ENCODE measurements at regions not wholly inside any gene's neighbourhood (a gene's known extent, or its start where the extent isn't known, plus 50 kb on each side); places are given as distances from the start of the nearest gene placed in this dataset.

- TF ChIP-seq ZNF441 (CRISPR knock-in tag; IDR thresholded peaks at IDR 0.05; ENCODE audit: borderline replicate concordance) (no peak), ZNF17 (CRISPR knock-in tag; IDR thresholded peaks at IDR 0.05) (no peak), ZNF652 (CRISPR knock-in tag; IDR thresholded peaks at IDR 0.05; ENCODE audit: borderline replicate concordance, low read depth) (no peak), CEBPG (CRISPR knock-in tag; IDR thresholded peaks at IDR 0.05) (no peak)
Measured at GRCh38 chr13:86864376-86864775, 806.8 kb upstream of the SLITRK5 start (continued).

GRCh38 chr13:86870444-86870843 is 800.7 kb upstream of the SLITRK5 start:
- peak; percentile 60 for FAIRE-seq
- TF ChIP-seq IRF9 (CRISPR knock-in tag; IDR thresholded peaks at IDR 0.05; ENCODE audit: borderline replicate concordance) (no peak), ZNF768 (CRISPR knock-in tag; IDR thresholded peaks at IDR 0.05) (no peak), NBN (conservative IDR thresholded peaks at IDR 0.05) (no peak), STAG1 (CRISPR knock-in tag; IDR thresholded peaks at IDR 0.05) (peak; percentile 40), ZNF644 (CRISPR knock-in tag; IDR thresholded peaks at IDR 0.05; ENCODE audit: low read depth) (no peak), RCOR2 (CRISPR knock-in tag; IDR thresholded peaks at IDR 0.05) (no peak), SMC3 (IDR thresholded peaks at IDR 0.05; ENCODE audit: low read length) (peak; percentile 53), MED13 (CRISPR knock-in tag; IDR thresholded peaks at IDR 0.05) (no peak), PAF1 (CRISPR knock-in tag; IDR thresholded peaks at IDR 0.05) (no peak), PRDM4 (CRISPR knock-in tag; IDR thresholded peaks at IDR 0.05; ENCODE audit: borderline replicate concordance) (no peak), CTCF (CRISPR knock-in tag; IDR thresholded peaks at IDR 0.05) (peak; percentile 52), ZNF776 (CRISPR knock-in tag; IDR thresholded peaks at IDR 0.05) (no peak), KDM2A (CRISPR knock-in tag; IDR thresholded peaks at IDR 0.05; ENCODE audit: borderline replicate concordance, low read depth) (no peak)
- TF ChIP-seq, protein P1, sequence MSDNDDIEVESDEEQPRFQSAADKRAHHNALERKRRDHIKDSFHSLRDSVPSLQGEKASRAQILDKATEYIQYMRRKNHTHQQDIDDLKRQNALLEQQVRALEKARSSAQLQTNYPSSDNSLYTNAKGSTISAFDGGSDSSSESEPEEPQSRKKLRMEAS (IDR thresholded peaks at IDR 0.05), result no peak

More at GRCh38 chr13:86870444-86870843, 800.7 kb upstream of the SLITRK5 start:
- Histone ChIP-seq H3K4me3 (replicated peaks in 1 of 3; ENCODE audit: insufficient read depth in 1 of 3, low read depth in 2 of 3, low read length in 3 of 3) (no peak overlapping the region), H3K4me1 (ENCODE audit: insufficient read depth, low read length) (no peaks in the 10 kb centered on the region), H3K27ac (ENCODE audit: extremely low read length, insufficient read depth, low read length) (no peak overlapping the region), H3K27me3 (ENCODE audit: control insufficient read depth in 1 of 2, insufficient read depth in 2 of 2, low read length in 2 of 2) (no peaks in the 10 kb centered on the region), H4K20me1 (ENCODE audit: insufficient read depth, low read length) (no peaks in the 10 kb centered on the region), H3K9ac (ENCODE audit: insufficient read depth, low read depth, low read length) (no peak overlapping the region), H3K36me3 (replicated peaks in 1 of 2; ENCODE audit: control insufficient read depth in 1 of 2, insufficient read depth in 2 of 2, low read length in 2 of 2) (no peaks in the 10 kb centered on the region), H3K9me3 (ENCODE audit: low read length) (no peaks in the 10 kb centered on the region), H2AFZ (ENCODE audit: low read length) (no peak overlapping the region), H3K4me2 (ENCODE audit: low read depth, low read length) (no peak overlapping the region), H3K79me2 (ENCODE audit: insufficient read depth, low read length) (no peaks in the 10 kb centered on the region)
- in situ Hi-C loops (cut with HindIII; ENCODE audit: extremely low pct_ligation_motif_present, low pct_unique_long_range_greater_than_20kb) (no loop called here), intact Hi-C loops (cut with micrococcal nuclease; ENCODE audit: unreplicated experiment) (loop anchor here (1.0 kb wide), 1 partner anchor 404 kb away; no protein-coding TSS in a partner anchor)
- WGBS (ENCODE audit: low lambda C conversion rate), result 0% methylated on average over 2 of the region's 2 CpGs
- no TSS peak for BruUV-seq (replicated peaks)
- ChIA-PET CTCF (ENCODE audit: low intra/inter-chr PET ratio, low total read pairs) (interaction anchor here (2.3 kb wide), 1 partner anchor 403 kb away, joined by 25 read pairs; no protein-coding TSS in a partner anchor), POLR2A (no interaction called here)
- DNase-seq (ENCODE audit: low spot score) (peak; percentile 3), ATAC-seq (no peak)

Measured in HepG2 (cell line).